ENCODE measurements at regions not wholly inside any gene's neighbourhood (a gene's known extent, or its start where the extent isn't known, plus 50 kb on each side); places are given as distances from the start of the nearest gene placed in this dataset.

DNA sequence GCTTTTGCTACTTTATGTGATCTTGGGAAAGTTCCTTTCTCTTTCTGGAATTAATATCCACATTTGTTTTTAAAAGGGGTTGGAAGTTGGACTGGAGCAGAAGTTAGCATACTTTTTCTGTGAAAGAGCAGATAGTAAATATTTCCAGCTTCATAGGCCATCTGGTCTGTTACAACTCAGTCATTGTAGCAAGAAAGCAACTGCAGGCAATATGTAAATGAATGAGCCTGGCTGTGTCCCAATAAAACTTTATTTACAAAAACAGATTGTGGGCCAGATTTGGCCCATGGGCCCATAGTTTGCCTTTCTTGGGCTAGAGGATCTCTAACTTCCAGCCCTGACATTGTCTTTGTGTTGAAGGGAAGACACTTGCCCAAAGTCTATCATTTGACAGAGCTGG is 104.4 kb downstream of the ACTL7B start:
- TF ChIP-seq, protein P1, sequence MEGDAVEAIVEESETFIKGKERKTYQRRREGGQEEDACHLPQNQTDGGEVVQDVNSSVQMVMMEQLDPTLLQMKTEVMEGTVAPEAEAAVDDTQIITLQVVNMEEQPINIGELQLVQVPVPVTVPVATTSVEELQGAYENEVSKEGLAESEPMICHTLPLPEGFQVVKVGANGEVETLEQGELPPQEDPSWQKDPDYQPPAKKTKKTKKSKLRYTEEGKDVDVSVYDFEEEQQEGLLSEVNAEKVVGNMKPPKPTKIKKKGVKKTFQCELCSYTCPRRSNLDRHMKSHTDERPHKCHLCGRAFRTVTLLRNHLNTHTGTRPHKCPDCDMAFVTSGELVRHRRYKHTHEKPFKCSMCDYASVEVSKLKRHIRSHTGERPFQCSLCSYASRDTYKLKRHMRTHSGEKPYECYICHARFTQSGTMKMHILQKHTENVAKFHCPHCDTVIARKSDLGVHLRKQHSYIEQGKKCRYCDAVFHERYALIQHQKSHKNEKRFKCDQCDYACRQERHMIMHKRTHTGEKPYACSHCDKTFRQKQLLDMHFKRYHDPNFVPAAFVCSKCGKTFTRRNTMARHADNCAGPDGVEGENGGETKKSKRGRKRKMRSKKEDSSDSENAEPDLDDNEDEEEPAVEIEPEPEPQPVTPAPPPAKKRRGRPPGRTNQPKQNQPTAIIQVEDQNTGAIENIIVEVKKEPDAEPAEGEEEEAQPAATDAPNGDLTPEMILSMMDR (IDR thresholded peaks at IDR 0.05; ENCODE audit: low read depth, low read length, poor library complexity, severe bottlenecking): no peak
- no peak for TF ChIP-seq EZH2phosphoT487 (IDR thresholded peaks at IDR 0.05; ENCODE audit: borderline replicate concordance, low read length)
